ENCODE measurements at regions not wholly inside any gene's neighbourhood (a gene's known extent, or its start where the extent isn't known, plus 50 kb on each side); places are given as distances from the start of the nearest gene placed in this dataset.

DNA sequence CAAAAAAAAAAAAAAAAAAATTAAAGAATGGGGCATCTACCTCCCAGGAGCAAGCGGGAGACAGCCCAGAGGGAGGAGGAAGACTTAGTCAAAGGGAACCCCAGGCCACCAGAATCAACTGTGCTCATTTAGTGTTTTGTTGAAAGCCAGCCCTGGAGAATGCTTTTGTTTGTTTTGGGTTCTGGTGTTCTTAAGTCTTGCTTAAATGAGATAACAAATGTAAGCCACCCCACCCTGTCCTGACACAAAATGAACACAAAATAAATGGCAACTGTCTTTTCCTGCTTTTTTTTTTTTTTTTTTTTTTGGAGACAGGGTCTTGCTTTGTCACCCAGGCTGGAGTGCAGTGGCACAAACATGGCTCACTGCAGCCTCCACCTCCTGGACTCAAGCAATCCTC, 165.0 kb upstream of the JARID2 start:
- TF ChIP-seq CTCF (IDR thresholded peaks at IDR 0.05; ENCODE audit: low read depth, low read length, poor library complexity, severe bottlenecking) (no peak), EZH2phosphoT487 (IDR thresholded peaks at IDR 0.05; ENCODE audit: borderline replicate concordance, low read length) (no peak)
